A673 (cell line): ENCODE measurements at regions not wholly inside any gene's neighbourhood (a gene's known extent, or its start where the extent isn't known, plus 50 kb on each side); places are given as distances from the start of the nearest gene placed in this dataset.

Source experiments
- BruUV-seq: library from RNA; stranded (reverse); fragments of 400-500 nt; replicated peaks from 2 replicates; lab custom pipeline; 2021; lab: Mats Ljungman, UMichigan
- CTCF ChIA-PET: fragments of 300-600 bp; sonication (Branson Sonifier 250); formaldehyde crosslinking; loops from one replicate; lab custom pipeline; 2022; ENCODE audit warnings: antibody characterized with exemption; lab: Charles Lee
- POLR2A ChIA-PET: fragments of 300-600 bp; sonication (Branson Sonifier 250); formaldehyde crosslinking; loops from one replicate; lab custom pipeline; 2022; ENCODE audit warnings: antibody characterized with exemption; ENCODE audit not compliant: low non-redundant PET; lab: Charles Lee
- DNase-seq: peaks from one replicate; pipeline ENCODE4 v3.0.0-alpha.2; 2015; ENCODE audit warnings: low spot score
- H3K27ac ChIP-seq: fragments of 200-600 bp; sonication (generic); 2 replicates; pipeline ENCODE4 v1.5.1; 2016; ENCODE audit warnings: mixed run types, low read depth, mild to moderate bottlenecking, mixed read lengths, antibody characterized with exemption, low read length; ENCODE audit not compliant: poor library complexity, severe bottlenecking
- H3K27me3 ChIP-seq: fragments of 200-600 bp; sonication (generic); replicated peaks from 2 replicates; pipeline ENCODE4 v1.6.1; 2017; ENCODE audit warnings: mixed run types, low read depth, mild to moderate bottlenecking, mixed read lengths, antibody characterized with exemption, low read length; ENCODE audit not compliant: insufficient read depth, poor library complexity
- H3K36me3 ChIP-seq: fragments of 200-600 bp; sonication (generic); 2 replicates; pipeline ENCODE4 v1.6.1; 2016; ENCODE audit warnings: mixed run types, mild to moderate bottlenecking, mixed read lengths, antibody characterized with exemption, low read length; ENCODE audit not compliant: insufficient read depth, poor library complexity, severe bottlenecking
- H3K4me1 ChIP-seq: fragments of 200-600 bp; sonication (generic); 2 replicates; pipeline ENCODE4 v1.6.1; 2017; ENCODE audit warnings: mixed run types, mild to moderate bottlenecking, mixed read lengths, antibody characterized with exemption, low read length; ENCODE audit not compliant: insufficient read depth, poor library complexity, severe bottlenecking
- H3K4me3 ChIP-seq: fragments of 200-600 bp; sonication (generic); 2 replicates; pipeline ENCODE4 v1.5.1; 2016; ENCODE audit warnings: low read depth, mixed run types, mild to moderate bottlenecking, mixed read lengths, low read length; ENCODE audit not compliant: poor library complexity, severe bottlenecking
- H3K9me3 ChIP-seq: fragments of 200-600 bp; sonication (generic); 2 replicates; pipeline ENCODE4 v1.6.1; 2016; ENCODE audit warnings: mixed run types, low read depth, mild to moderate bottlenecking, mixed read lengths, antibody characterized with exemption, low read length; ENCODE audit not compliant: poor library complexity, severe bottlenecking
- CTCF ChIP-seq: fragments of 300-800, 200-600 bp; sonication (generic); conservative IDR thresholded peaks from 2 replicates; pipeline ENCODE4 v1.5.1; 2017; ENCODE audit warnings: low read depth, mild to moderate bottlenecking, antibody characterized with exemption, low read length, moderate library complexity, mixed read lengths
- EZH2 ChIP-seq: fragments of 200-600 bp; sonication (generic); IDR thresholded peaks from 2 replicates; pipeline ENCODE4 v1.6.1; 2017; ENCODE audit warnings: borderline replicate concordance, low read depth, mild to moderate bottlenecking, mixed read lengths, antibody characterized with exemption, low read length; ENCODE audit not compliant: poor library complexity, severe bottlenecking
- intact Hi-C: fragments of 100-400 bp; cut with micrococcal nuclease; formaldehyde crosslinking; loops from one replicate; pipeline ENCODE4 v1.10.0; 2022; ENCODE audit not compliant: unreplicated experiment

GRCh38 chr11:128284634-128285033 is 302.7 kb downstream of the ETS1 start:
- H3K9me3 ChIP-seq = no peaks in the 10 kb centered on the region
- peaks cover 75% of the 10 kb centered on the region for H3K27me3 ChIP-seq
- no peaks in the 10 kb centered on the region for H3K4me1 ChIP-seq
- intact Hi-C loops = no loop called here
- ChIA-PET CTCF (no interaction called here), POLR2A (interaction anchor here (0.6 kb wide), 1 partner anchor 259 kb away, joined by 9 read pairs; no protein-coding TSS in a partner anchor)
- DNase-seq = no peak
- no peak overlapping the region for H3K27ac ChIP-seq
- H3K4me3 ChIP-seq = no peak overlapping the region
- H3K36me3 ChIP-seq = no peaks in the 10 kb centered on the region
- TF ChIP-seq CTCF = no peak
- TF ChIP-seq EZH2 = no peak
- BruUV-seq = no TSS peak

GRCh38 chr11:128283451-128283850 is 303.9 kb downstream of the ETS1 start:
- Histone ChIP-seq H3K36me3 (no peaks in the 10 kb centered on the region), H3K27ac (no peak overlapping the region), H3K27me3 (peaks cover 84% of the 10 kb centered on the region), H3K4me1 (no peaks in the 10 kb centered on the region), H3K4me3 (no peak overlapping the region), H3K9me3 (no peaks in the 10 kb centered on the region)
- ChIA-PET CTCF (no interaction called here), POLR2A (no interaction called here)
- no TSS peak for BruUV-seq
- no peak for DNase-seq
- intact Hi-C loops = no loop called here
- TF ChIP-seq EZH2 = no peak
- no peak for TF ChIP-seq CTCF

- Histone ChIP-seq H3K9me3 (no peaks in the 10 kb centered on the region), H3K27ac (no peak overlapping the region), H3K4me3 (no peak overlapping the region), H3K4me1 (no peaks in the 10 kb centered on the region), H3K36me3 (no peaks in the 10 kb centered on the region), H3K27me3 (peaks cover 84% of the 10 kb centered on the region)
- ChIA-PET POLR2A (no interaction called here), CTCF (no interaction called here)
- BruUV-seq = no TSS peak
- no peak for TF ChIP-seq EZH2
- no peak for TF ChIP-seq CTCF
- intact Hi-C loops = no loop called here
- no peak for DNase-seq
These were observed 305.3 kb downstream of the ETS1 start for GRCh38 chr11:128282053-128282452.
